EH (cell line): ENCODE measurements at regions not wholly inside any gene's neighbourhood (a gene's known extent, or its start where the extent isn't known, plus 50 kb on each side); places are given as distances from the start of the nearest gene placed in this dataset.

Experiments used
- DNase-seq: peaks from one replicate; pipeline ENCODE4 v3.0.0-alpha.2; 2015; ENCODE audit warnings: low read depth

DNA sequence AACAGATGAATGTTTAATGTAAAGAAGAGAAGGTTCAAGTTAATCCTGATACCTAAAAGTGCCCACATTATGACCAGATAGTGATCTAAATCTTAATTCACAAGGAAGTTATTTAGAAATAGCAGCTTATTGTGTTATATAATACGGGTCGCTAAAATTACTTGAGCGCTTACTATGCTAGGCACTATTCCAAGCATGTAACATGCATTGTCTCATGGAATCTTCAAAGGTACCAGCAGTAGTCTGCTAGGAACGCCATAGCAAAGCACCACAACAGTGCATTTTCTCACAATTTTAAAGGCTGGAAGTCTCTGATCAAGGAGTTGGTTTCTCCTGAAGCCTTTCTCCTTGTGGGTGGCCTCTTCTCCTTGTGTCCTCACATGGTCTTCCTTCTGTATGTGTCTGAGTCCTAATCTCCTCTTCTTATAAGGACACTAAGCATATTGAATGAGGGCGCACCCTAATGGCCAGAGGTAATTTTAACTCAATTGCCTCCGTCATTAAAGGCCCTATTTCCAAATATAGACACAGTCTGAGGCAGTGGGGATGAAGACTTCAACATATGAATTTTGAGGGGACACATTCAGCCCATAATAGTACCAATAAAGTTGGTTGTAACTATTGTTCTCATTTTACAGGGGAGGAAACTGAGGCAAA lies 118.4 kb downstream of the LRRC30 start:
- no peak for DNase-seq

GRCh38 chr18:7358989-7359726 lies 128.3 kb downstream of the LRRC30 start:
- DNase-seq = no peak

GRCh38 chr18:7360606-7361170 lies 129.8 kb downstream of the LRRC30 start:
- DNase-seq = no peak

- DNase-seq = no peak
These were observed 132.4 kb downstream of the LRRC30 start for GRCh38 chr18:7363338-7363737.

DNA sequence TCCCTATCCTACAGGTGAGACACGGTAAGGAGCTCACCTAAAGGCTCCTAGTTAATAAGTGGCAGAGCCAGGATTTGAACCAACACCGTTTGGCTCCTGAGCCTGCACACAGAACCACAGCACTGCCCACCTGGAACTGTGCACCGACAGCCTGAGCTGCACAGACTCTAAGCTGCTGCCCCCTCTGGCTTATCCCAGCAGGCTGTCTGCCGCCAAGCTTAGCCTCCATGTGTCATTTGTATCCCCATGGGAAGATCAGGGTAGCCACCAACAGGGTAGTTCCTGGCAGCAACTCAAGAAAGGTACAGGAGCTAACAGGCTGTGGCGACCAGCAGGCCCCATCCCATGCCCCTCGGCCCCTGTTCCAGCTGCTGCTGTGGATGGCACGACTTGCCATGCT lies 135.7 kb downstream of the LRRC30 start:
- no peak for DNase-seq

DNA sequence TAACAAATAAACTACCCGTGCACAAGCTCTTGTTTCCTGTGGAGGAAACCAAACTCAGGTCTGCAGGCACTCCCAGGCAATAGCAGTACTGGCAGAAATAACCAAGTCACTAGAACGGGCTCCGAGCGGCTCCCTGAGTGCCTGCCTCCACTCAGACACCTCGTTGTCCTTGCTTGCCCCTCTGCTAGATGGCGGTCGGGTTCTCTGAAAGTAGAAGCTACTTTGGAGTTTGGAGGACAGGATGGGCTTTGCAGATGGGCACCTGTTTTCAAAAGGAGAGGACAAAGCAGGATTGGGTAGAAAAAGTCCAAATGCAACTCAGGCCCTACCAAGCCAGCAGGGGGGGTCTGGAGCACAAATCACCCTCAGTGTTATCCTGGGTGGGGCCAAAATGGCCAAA lies 136.4 kb downstream of the LRRC30 start:
- peak; percentile 0 for DNase-seq

GRCh38 chr18:7369006-7369405 lies 138.1 kb downstream of the LRRC30 start:
- no peak for DNase-seq

GRCh38 chr18:7370375-7370774 lies 139.5 kb downstream of the LRRC30 start:
- DNase-seq = no peak

DNA sequence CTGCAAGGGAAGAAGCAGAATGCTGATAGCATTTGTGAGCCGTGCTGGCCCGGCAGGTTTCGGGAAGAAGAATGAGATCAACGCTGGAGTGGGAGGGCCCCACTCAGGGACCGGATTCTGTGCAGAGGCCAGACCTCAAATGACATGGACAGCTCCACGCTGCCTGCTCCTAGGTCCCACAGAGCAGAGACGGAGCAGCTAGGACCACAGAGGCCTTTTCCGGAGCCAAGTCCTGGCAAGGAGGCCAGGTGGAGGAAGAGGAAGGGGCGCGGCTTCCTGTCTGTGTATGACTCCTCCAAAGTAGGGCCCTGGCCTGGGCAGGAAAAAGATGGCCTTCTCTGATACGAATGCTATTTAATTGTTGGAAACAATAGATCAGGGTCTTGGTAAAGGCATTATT lies 139.9 kb downstream of the LRRC30 start:
- no peak for DNase-seq

DNA sequence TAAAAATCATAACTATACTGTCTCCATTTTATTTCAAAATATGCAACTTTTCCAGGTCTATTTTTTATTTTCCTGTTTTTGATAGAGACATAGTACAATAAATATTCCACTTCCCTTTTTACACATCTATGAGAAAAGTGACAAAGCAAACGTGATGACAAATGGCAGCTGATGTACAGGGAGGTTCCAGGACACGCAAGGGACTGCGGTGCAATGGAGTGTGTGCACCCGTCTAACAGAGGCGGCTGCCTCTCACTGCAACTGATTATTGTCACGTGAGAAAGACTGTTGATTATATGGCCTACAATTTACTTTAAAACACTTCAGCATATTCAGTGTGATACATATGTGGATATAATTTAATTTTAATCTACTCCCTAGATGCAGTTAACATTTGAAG lies 142.6 kb downstream of the LRRC30 start:
- DNase-seq = no peak

GRCh38 chr18:7381307-7381706 lies 150.4 kb downstream of the LRRC30 start:
- DNase-seq = no peak

DNA sequence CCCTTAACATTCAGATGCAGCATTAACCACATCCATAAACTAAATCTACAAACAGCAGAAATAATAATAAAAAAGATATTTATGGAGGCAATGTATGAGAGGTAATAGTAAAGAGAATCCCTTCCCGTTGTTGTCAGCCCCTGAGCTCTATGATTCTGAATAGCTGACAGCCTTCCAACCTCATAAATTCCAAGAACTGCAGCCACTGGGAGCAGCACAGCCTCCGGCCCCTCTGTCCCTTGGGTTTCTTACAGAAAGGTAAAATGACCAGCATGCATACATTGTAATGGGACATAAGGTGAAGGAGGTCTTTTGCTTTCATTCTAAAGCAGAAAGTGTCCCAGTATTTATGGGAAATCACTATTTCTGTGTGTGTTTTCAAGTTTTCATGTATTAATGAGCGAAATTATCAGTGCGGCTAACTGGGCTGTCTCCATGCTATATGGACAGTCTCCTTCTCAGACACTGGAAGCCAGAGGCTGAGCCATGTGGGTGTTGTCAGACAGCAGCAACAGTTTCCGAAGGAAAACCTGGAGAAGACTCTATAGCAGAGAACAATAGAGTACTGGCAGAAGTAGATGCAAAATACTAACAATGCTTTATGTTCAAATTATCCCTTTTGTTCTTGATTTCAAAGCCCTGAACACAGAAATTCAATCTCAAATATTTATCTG lies 151.6 kb downstream of the LRRC30 start:
- DNase-seq = no peak

DNA sequence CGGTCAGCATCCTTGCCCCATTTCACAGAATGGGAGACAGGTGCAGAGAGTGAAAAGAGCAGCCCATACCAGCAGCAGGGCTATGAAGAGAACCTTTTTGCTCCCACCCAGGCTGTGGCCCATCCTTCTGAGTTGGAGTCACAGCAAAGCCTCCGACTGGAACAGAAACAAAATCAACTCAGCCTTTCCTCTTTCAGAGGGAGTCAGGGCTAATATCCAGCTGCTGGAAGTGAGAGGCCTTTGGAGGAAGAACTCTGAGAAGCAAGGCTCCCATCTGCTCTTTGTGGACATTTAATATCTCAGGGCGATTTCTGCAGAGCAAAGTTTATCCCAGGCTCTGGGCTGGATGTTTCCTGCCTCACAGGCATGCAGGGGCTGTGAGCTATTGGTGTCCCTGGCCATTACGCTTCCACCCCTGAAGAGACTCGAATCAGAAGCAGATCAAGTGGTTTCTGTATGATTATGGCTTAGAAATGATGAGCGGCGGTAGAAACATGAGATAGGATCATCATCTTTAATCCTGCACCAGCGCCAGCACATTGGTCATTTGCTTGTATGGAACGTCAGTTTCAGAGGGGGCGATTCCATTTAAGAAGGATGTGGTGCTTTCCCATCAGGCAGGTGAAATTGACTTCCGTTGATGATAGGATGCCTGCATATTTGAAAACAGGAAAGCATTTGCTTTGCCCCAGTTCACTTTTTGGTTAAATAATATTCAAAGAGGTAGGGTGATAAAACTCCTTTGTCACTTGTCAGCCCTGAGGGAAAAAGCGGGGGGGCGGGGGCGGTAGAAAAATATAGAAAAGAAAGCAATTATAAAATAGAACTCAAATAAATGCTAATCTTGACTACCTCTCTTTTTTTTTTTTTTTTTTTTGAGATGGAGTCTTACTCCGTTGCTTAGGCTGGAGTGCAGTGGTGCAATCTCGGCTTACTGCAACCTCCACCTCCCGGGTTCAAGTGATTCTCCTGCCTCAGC lies 152.4 kb downstream of the LRRC30 start:
- no peak for DNase-seq

- DNase-seq = no peak
These were observed 157.9 kb downstream of the LRRC30 start for GRCh38 chr18:7388741-7389140.

- DNase-seq = no peak
These were observed 160.0 kb downstream of the LRRC30 start for GRCh38 chr18:7390731-7391492.

GRCh38 chr18:7393080-7393479 lies 162.2 kb downstream of the LRRC30 start:
- no peak for DNase-seq

- no peak for DNase-seq
These were observed 163.3 kb downstream of the LRRC30 start for GRCh38 chr18:7394050-7394659.

DNA sequence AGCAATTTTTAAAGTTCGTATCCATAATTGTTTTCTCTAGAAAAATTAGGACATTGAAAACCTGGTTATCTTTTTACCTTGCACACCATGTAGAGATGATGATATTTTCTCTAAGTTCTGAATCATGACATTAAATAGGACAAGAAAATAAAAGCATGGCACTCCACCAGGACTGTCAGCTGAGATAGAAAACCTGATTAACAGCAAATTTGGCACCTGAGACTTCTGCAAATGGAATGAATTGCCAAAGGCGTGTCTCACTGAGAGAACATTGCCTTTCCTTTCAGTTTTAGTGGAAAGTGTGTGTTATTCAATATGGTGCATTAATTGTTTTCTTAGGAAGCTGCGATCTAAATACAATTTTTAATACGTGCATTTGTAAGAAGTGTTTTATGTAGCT lies 164.7 kb downstream of the LRRC30 start:
- no peak for DNase-seq

DNA sequence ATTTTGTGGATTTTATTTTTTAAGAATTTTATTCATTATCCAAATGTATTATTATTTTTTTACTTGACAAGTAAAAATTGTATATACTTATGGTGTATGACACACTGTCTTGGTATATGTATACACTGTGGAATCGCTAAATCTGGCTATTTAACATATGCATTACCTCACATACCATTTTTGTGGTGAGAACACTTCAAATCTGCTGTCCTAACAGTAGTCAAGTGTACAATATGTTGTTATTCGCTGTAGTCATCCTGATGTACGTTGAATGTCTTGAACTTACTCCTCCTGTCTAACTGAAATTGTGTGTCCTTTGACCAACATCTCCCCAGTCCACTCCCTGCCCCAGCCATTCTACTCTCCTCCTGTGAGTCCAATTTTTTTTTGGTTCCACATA lies 153.2 kb upstream of the PTPRM start:
- DNase-seq = no peak

- DNase-seq = peak; percentile 1
These were observed 152.7 kb upstream of the PTPRM start for GRCh38 chr18:7414459-7414858.
